K562 (cell line): ENCODE measurements at regions not wholly inside any gene's neighbourhood (a gene's known extent, or its start where the extent isn't known, plus 50 kb on each side); places are given as distances from the start of the nearest gene placed in this dataset.

Experiments
- ATAC-seq: fragments of 200-7000 bp; cut with Tn5 transposase; 3 replicates; pipeline ENCODE4 v1.9.1; 2020; ENCODE audit warnings: moderate library complexity
- BruUV-seq: library from RNA; stranded (reverse); fragments of 400-500 nt; replicated peaks from 2 replicates; lab custom pipeline; 2021; lab: Mats Ljungman, UMichigan
- CTCF ChIA-PET: fragments of 300-600 bp; formaldehyde crosslinking; extraction: SDS; loops from one replicate; lab custom pipeline; 2021; ENCODE audit warnings: low intra/inter-chr PET ratio; lab: Yijun Ruan, JAX
- POLR2A ChIA-PET: fragments of 300-600, 350-650 bp; sonication (Branson Sonifier 250); formaldehyde crosslinking; extraction: SDS; loops from one replicate; lab custom pipeline; 2021; ENCODE audit warnings: antibody characterized with exemption, inconsistent platforms; lab: Yijun Ruan, JAX
- DNase-seq, 4 experiments: peaks; one replicate each; pipeline versions ENCODE4 v3.0.0 to v3.0.0-alpha.2; 2011 to 2018; ENCODE audit warnings: low spot score in 3 of 4, mixed read lengths in 3 of 4; ENCODE audit errors: extremely low read depth in 1 of 4
- FAIRE-seq: peaks from 2 replicates; lab custom pipeline; 2011; peaks lifted over from hg19 to GRCh38; lab: Jason Lieb, UNC
- H2AFZ ChIP-seq: 2 replicates; pipeline ENCODE4 v1.6.0; 2011; ENCODE audit warnings: low read depth, low read length, control low read depth, inconsistent platforms
- H3K27ac ChIP-seq: fragments of 200-600 bp; 3 replicates; pipeline ENCODE4 v1.8.0; 2011; ENCODE audit warnings: low read depth, mild to moderate bottlenecking, control low read depth, inconsistent platforms, low read length, moderate library complexity, mixed read lengths; ENCODE audit errors: extremely low read depth
- H3K27me3 ChIP-seq, 2 experiments: fragments of 300-600 bp in 1 of 2; 2 replicates in 1 of 2; 3 replicates in 1 of 2; pipeline versions ENCODE4 v1.6.0 to v1.8.0; 2011; ENCODE audit warnings: inconsistent platforms in 2 of 2, low read length in 2 of 2, mild to moderate bottlenecking in 1 of 2, mixed read lengths in 1 of 2, moderate library complexity in 1 of 2; ENCODE audit not compliant: control insufficient read depth in 2 of 2, insufficient read depth in 2 of 2
- H3K36me3 ChIP-seq: fragments of 300-600 bp; 3 replicates; pipeline ENCODE4 v1.8.0; 2011; ENCODE audit warnings: mild to moderate bottlenecking, low read length, inconsistent platforms; ENCODE audit not compliant: control insufficient read depth, insufficient read depth
- H3K4me1 ChIP-seq, 2 experiments: fragments of 200-600 bp in 1 of 2; replicated peaks in 1 of 2; 2 replicates in 1 of 2; 3 replicates in 1 of 2; pipeline versions ENCODE4 v1.5.1 to v1.8.0; 2011; ENCODE audit warnings: inconsistent platforms in 2 of 2, low read length in 2 of 2, mild to moderate bottlenecking in 1 of 2, mixed read lengths in 1 of 2, moderate library complexity in 1 of 2; ENCODE audit not compliant: control insufficient read depth in 2 of 2, insufficient read depth in 2 of 2
- H3K4me2 ChIP-seq: 2 replicates; pipeline ENCODE4 v1.6.1; 2011; ENCODE audit warnings: low read length, control low read depth, inconsistent platforms, mixed read lengths; ENCODE audit not compliant: insufficient read depth
- H3K4me3 ChIP-seq: fragments of 200-600 bp; sonication (generic), shearing (Covaris generic); 2 replicates; pipeline ENCODE4 v1.5.1; 2016; ENCODE audit warnings: control low read depth, inconsistent platforms
- H3K79me2 ChIP-seq: fragments of 200-600 bp; 3 replicates; pipeline ENCODE4 v1.8.0; 2011; ENCODE audit warnings: low read length, inconsistent platforms; ENCODE audit not compliant: control insufficient read depth, insufficient read depth
- H3K9ac ChIP-seq, 2 experiments: 2 replicates each; pipeline versions ENCODE4 v1.6.0 to v1.6.1; 2011; ENCODE audit warnings: low read depth in 2 of 2, low read length in 2 of 2, control low read depth in 1 of 2, inconsistent platforms in 1 of 2, mild to moderate bottlenecking in 1 of 2, mixed read lengths in 1 of 2; ENCODE audit not compliant: insufficient read depth in 1 of 2
- H3K9me1 ChIP-seq: one replicate; pipeline ENCODE4 v1.6.0; 2011; ENCODE audit warnings: inconsistent platforms, mild to moderate bottlenecking, low read length, moderate library complexity; ENCODE audit not compliant: control insufficient read depth, insufficient read depth
- H3K9me3 ChIP-seq: replicated peaks from 2 replicates; pipeline ENCODE4 v1.5.1; 2011; ENCODE audit warnings: low read depth, low read length, inconsistent platforms; ENCODE audit not compliant: control insufficient read depth, insufficient read depth
- H4K20me1 ChIP-seq: replicated peaks from 2 replicates; pipeline ENCODE4 v1.6.1; 2011; ENCODE audit warnings: low read length, inconsistent platforms, mixed read lengths; ENCODE audit not compliant: control insufficient read depth, insufficient read depth
- CREB3L1 ChIP-seq: fragments of 450-650 bp; IDR thresholded peaks from 2 replicates; pipeline ENCODE4 v1.6.1; 2014; ENCODE audit warnings: low read depth, mild to moderate bottlenecking, moderate library complexity, borderline replicate concordance
- CTCFL ChIP-seq: IDR thresholded peaks from 2 replicates; pipeline ENCODE4 v1.6.1; 2011; ENCODE audit warnings: borderline replicate concordance, low read depth, mild to moderate bottlenecking, moderate library complexity, low read length; ENCODE audit not compliant: insufficient read depth, poor library complexity, severe bottlenecking
- DDX20 ChIP-seq: fragments of 450-650 bp; IDR thresholded peaks from 2 replicates; pipeline ENCODE4 v1.6.1; 2016; ENCODE audit warnings: missing genetic modification characterization, low read depth, mild to moderate bottlenecking, missing compliant biosample characterization, moderate library complexity
- DEAF1 ChIP-seq: fragments of 450-650 bp; formaldehyde crosslinking; IDR thresholded peaks from 2 replicates; pipeline ENCODE4 v1.4.0; 2020; ENCODE audit warnings: mild to moderate bottlenecking, moderate library complexity
- ESRRA ChIP-seq: fragments of 450-650 bp; IDR thresholded peaks from 2 replicates; pipeline ENCODE4 v1.6.1; 2014; ENCODE audit warnings: low read depth, mild to moderate bottlenecking, moderate library complexity, borderline replicate concordance
- HMGXB4 ChIP-seq: sonication (generic); formaldehyde crosslinking; IDR thresholded peaks from 2 replicates; pipeline ENCODE4 v1.8.1; 2023; ENCODE audit warnings: mild to moderate bottlenecking, missing genetic modification reagents
- TBL1XR1 ChIP-seq, 2 experiments: IDR thresholded peaks; 2 replicates each; pipeline ENCODE4 v1.6.1; 2012; ENCODE audit warnings: improper control_type of control experiment in 2 of 2, low read length in 2 of 2, mild to moderate bottlenecking in 1 of 2
- ZBTB17 ChIP-seq: fragments of 450-650 bp; formaldehyde crosslinking; IDR thresholded peaks from 2 replicates; pipeline ENCODE4 v1.4.0; 2020; ENCODE audit warnings: mild to moderate bottlenecking
- ZNF354B ChIP-seq: fragments of 250-450 bp; sonication (Bioruptor Pico); IDR thresholded peaks from 2 replicates; pipeline ENCODE4 v1.4.0; 2020
- WGBS: fragments of 100-300 bp; shearing (Covaris generic); methylation state at CpG from one replicate; pipeline ENCODE4 v1.1.6; 2016; ENCODE audit warnings: low coverage, mixed read lengths; ENCODE audit not compliant: insufficient coverage; ENCODE audit errors: missing lambda C conversion rate; 5-methylcytosine and 5-hydroxymethylcytosine counted together
- in situ Hi-C: fragments of 300-500 bp; cut with MboI; formaldehyde crosslinking; loops from 4 replicates; pipeline ENCODE4 v1.15.0; 2018; ENCODE audit warnings: inconsistent platforms, mixed read lengths
- intact Hi-C: fragments of 100-400 bp; cut with micrococcal nuclease; formaldehyde crosslinking; loops from 2 replicates; pipeline ENCODE4 v1.14.2; 2022

GRCh38 chr2:59882279-59882678 is 671.2 kb downstream of the BCL11A start:
- 3% methylated on average over 3 of the region's 3 CpGs for WGBS
- DNase-seq (no peak), ATAC-seq (no peak)
- CTCF ChIA-PET, result no interaction called here
- POLR2A ChIA-PET, result no interaction called here
- no peaks in the 10 kb centered on the region for H3K36me3 ChIP-seq
- H3K4me2 ChIP-seq, result no peak overlapping the region
- no peak overlapping the region for H3K4me3 ChIP-seq
- no peaks in the 10 kb centered on the region for H4K20me1 ChIP-seq
- in situ Hi-C loops, result no loop called here
- no peaks in the 10 kb centered on the region for H3K4me1 ChIP-seq
- H2AFZ ChIP-seq, result no peak overlapping the region
- no peaks in the 10 kb centered on the region for H3K79me2 ChIP-seq
- H3K9me3 ChIP-seq, result no peaks in the 10 kb centered on the region
- H3K27me3 ChIP-seq, result no peaks in the 10 kb centered on the region
- TF ChIP-seq CREB3L1, result no peak
- TF ChIP-seq, all 486 proteins: peak for 0
- intact Hi-C loops, result no loop called here
- no peak overlapping the region for H3K27ac ChIP-seq
- no peak for FAIRE-seq
- H3K9me1 ChIP-seq, result no peaks in the 10 kb centered on the region
- no peak overlapping the region for H3K9ac ChIP-seq
- BruUV-seq, result no TSS peak

- no peak for FAIRE-seq
- no peak overlapping the region for H3K4me2 ChIP-seq
- no peak overlapping the region for H3K9ac ChIP-seq
- intact Hi-C loops, result no loop called here
- no peaks in the 10 kb centered on the region for H3K9me3 ChIP-seq
- no peak overlapping the region for H3K27ac ChIP-seq
- H3K79me2 ChIP-seq, result no peaks in the 10 kb centered on the region
- H4K20me1 ChIP-seq, result no peaks in the 10 kb centered on the region
- 0% methylated on average over 1 of the region's 1 CpG for WGBS
- ChIA-PET CTCF (no interaction called here), POLR2A (no interaction called here)
- no peak for ATAC-seq
- no peak overlapping the region for H3K4me3 ChIP-seq
- H3K4me1 ChIP-seq, result no peaks in the 10 kb centered on the region
- H2AFZ ChIP-seq, result no peak overlapping the region
- no peak for TF ChIP-seq DDX20 (tag)
- TF ChIP-seq ZNF354B, result no peak
- no peak for TF ChIP-seq ZBTB17 (CRISPR knock-in tag)
- no peak for TF ChIP-seq TBL1XR1 (IDR thresholded peaks at IDR 0.05; ENCODE audit: low read length in 2 of 2)
- no peak for TF ChIP-seq CTCFL
- TF ChIP-seq ESRRA, result no peak
- TF ChIP-seq DEAF1 (CRISPR knock-in tag), result no peak
- TF ChIP-seq HMGXB4, result no peak
- no peaks in the 10 kb centered on the region for H3K9me1 ChIP-seq
- DNase-seq, result no peak
- BruUV-seq, result no TSS peak
- in situ Hi-C loops, result no loop called here
- no peaks in the 10 kb centered on the region for H3K27me3 ChIP-seq
- H3K36me3 ChIP-seq, result no peaks in the 10 kb centered on the region
Measured at GRCh38 chr2:59881218-59881617, 672.2 kb downstream of the BCL11A start.
